Mucosa of rectum (tissue), 2 donors: ENCODE measurements at regions not wholly inside any gene's neighbourhood (a gene's known extent, or its start where the extent isn't known, plus 50 kb on each side); places are given as distances from the start of the nearest gene placed in this dataset.

Experiments
- H3K27ac ChIP-seq, 2 donors: one replicate each; pipeline ENCODE4 v1.7.0; 2013; ENCODE audit warnings: inconsistent platforms in 2 of 2, low read depth in 2 of 2, low read length in 2 of 2
- H3K27me3 ChIP-seq, 2 donors: one replicate each; pipeline ENCODE4 v1.7.0; 2013; ENCODE audit warnings: low read length in 2 of 2; ENCODE audit not compliant: control insufficient read depth in 2 of 2, insufficient read depth in 2 of 2
- H3K36me3 ChIP-seq, 2 donors: one replicate each; pipeline ENCODE4 v1.7.0; 2013; ENCODE audit warnings: low read length in 2 of 2; ENCODE audit not compliant: control insufficient read depth in 2 of 2, insufficient read depth in 2 of 2
- H3K4me1 ChIP-seq, 2 donors: one replicate each; pipeline ENCODE4 v1.7.0; 2013; ENCODE audit warnings: low read length in 2 of 2, mild to moderate bottlenecking in 1 of 2; ENCODE audit not compliant: control insufficient read depth in 2 of 2, insufficient read depth in 2 of 2
- H3K4me3 ChIP-seq, 2 donors: one replicate each; pipeline ENCODE4 v1.7.0; 2013; ENCODE audit warnings: low read length in 2 of 2
- H3K9ac ChIP-seq, 2 donors: one replicate each; pipeline ENCODE4 v1.7.0; 2013; ENCODE audit warnings: low read length in 2 of 2, low read depth in 1 of 2, mild to moderate bottlenecking in 1 of 2
- H3K9me3 ChIP-seq, 2 donors: one replicate each; pipeline ENCODE4 v1.7.0; 2013; ENCODE audit warnings: low read length in 2 of 2; ENCODE audit not compliant: control insufficient read depth in 2 of 2
- donor health status: healthy.
- donor health status: Normal muscosa, but diverticular disease.

DNA sequence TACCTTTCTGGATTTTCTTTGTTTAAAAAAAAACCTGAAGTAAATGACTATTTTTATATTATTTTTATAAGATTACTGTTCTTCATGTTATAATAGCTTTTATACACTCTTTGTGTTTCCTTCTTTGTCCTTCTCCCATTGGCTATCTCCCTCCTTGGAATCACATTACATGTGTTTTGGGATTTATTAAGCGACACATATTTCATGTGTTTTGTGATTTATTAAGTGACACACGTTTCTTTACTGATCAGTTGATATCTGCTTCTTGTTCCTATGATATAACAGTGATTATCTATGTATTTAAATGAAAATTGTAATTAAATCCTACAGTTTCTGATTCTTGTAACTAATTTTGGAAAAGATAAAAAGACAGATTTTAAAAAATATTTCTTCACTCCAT lies 817.3 kb upstream of the AGA start:
- H3K4me1 ChIP-seq: no peaks in the 10 kb centered on the region
- H3K27me3 ChIP-seq: no peaks in the 10 kb centered on the region
- H3K36me3 ChIP-seq: no peaks in the 10 kb centered on the region
- no peaks in the 10 kb centered on the region for H3K9me3 ChIP-seq
- no peak overlapping the region for H3K27ac ChIP-seq
- H3K9ac ChIP-seq: no peak overlapping the region
- H3K4me3 ChIP-seq: no peak overlapping the region

DNA sequence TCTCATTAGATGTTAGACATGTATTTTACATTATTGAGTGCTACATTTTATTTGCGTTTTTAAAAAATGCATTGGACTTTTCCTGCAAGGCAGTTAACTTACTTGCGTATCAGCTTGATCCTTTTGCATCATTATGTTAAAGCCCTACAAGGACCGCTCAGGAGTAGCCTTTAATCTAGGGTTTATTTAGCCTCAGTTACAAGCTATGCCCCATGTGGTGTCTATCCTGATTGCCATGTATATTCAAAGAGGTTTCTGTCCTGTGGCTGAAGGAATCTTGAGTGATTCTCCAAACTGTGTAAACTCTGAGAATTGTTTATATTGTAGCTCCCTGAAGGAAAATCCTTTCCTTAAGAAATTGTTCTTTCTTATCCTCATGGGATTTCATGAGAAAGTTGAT lies 821.8 kb upstream of the AGA start:
- Histone ChIP-seq H3K36me3 (no peaks in the 10 kb centered on the region), H3K4me1 (no peaks in the 10 kb centered on the region)

GRCh38 chr4:178271386-178271785 lies 829.1 kb upstream of the AGA start:
- Histone ChIP-seq H3K4me3 (no peak overlapping the region), H3K36me3 (no peaks in the 10 kb centered on the region), H3K9me3 (no peaks in the 10 kb centered on the region), H3K27me3 (no peaks in the 10 kb centered on the region), H3K4me1 (no peaks in the 10 kb centered on the region), H3K27ac (no peak overlapping the region), H3K9ac (no peak overlapping the region)

More for the DNA sequence above, 821.8 kb upstream of the AGA start:
- Histone ChIP-seq H3K9ac (no peak overlapping the region), H3K9me3 (no peaks in the 10 kb centered on the region), H3K4me3 (no peak overlapping the region), H3K27ac (no peak overlapping the region), H3K27me3 (no peaks in the 10 kb centered on the region)

DNA sequence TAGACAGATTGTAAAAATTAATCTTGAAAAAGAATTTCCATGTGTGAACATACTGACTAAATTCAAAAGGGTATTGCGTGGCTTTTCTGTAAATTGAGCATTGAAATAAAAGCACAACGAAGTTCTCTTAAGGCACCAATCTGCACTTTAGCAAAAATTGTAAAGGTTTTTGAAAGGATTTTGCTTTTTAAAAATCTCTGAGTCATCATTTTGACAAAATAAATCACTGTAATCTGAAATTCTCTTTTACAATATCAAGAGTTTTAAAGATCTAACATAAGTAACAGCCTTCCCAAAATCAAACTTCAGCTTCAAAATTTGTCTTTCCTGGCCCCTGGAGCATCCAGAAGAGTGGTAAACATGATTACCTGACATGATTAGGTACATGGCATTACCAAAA lies 830.9 kb upstream of the AGA start:
- Histone ChIP-seq H3K27ac (no peak overlapping the region), H3K27me3 (no peaks in the 10 kb centered on the region), H3K9ac (no peak overlapping the region), H3K4me1 (no peaks in the 10 kb centered on the region), H3K36me3 (no peaks in the 10 kb centered on the region), H3K9me3 (no peaks in the 10 kb centered on the region), H3K4me3 (no peak overlapping the region)

- Histone ChIP-seq H3K9ac (no peak overlapping the region), H3K4me1 (no peaks in the 10 kb centered on the region), H3K36me3 (no peaks in the 10 kb centered on the region), H3K27me3 (no peaks in the 10 kb centered on the region), H3K27ac (no peak overlapping the region), H3K4me3 (no peak overlapping the region), H3K9me3 (no peaks in the 10 kb centered on the region)
These were observed 833.6 kb upstream of the AGA start for GRCh38 chr4:178275671-178276360.

- no peak overlapping the region for H3K9ac ChIP-seq
- no peaks in the 10 kb centered on the region for H3K36me3 ChIP-seq
- H3K27ac ChIP-seq: no peak overlapping the region
- H3K9me3 ChIP-seq: no peaks in the 10 kb centered on the region
- H3K4me1 ChIP-seq: no peaks in the 10 kb centered on the region
- H3K4me3 ChIP-seq: no peak overlapping the region
- no peaks in the 10 kb centered on the region for H3K27me3 ChIP-seq
These were observed 838.1 kb upstream of the AGA start for GRCh38 chr4:178280362-178280761.

DNA sequence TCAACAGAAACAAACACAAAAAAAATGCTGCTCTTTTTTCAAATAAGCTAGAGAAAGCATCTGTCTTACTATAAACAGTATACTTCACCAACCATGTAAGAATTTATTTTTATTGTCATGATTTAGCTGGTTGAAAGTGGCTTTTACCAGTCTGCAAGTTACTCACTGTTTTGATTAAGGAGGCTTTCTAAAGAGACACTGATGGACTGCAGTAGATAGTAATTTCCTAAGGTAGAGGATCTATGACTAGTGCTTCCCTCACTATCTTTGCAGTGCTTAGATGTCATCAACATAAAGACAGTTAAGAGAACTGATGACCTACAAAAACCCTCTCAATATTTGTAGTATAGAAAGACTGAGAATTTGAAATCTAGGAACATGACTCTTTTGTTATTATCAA lies 846.2 kb upstream of the AGA start:
- no peaks in the 10 kb centered on the region for H3K4me1 ChIP-seq
- no peaks in the 10 kb centered on the region for H3K27me3 ChIP-seq
- H3K9ac ChIP-seq: no peak overlapping the region
- H3K36me3 ChIP-seq: no peaks in the 10 kb centered on the region
- H3K9me3 ChIP-seq: no peaks in the 10 kb centered on the region
- H3K27ac ChIP-seq: no peak overlapping the region
- no peak overlapping the region for H3K4me3 ChIP-seq

DNA sequence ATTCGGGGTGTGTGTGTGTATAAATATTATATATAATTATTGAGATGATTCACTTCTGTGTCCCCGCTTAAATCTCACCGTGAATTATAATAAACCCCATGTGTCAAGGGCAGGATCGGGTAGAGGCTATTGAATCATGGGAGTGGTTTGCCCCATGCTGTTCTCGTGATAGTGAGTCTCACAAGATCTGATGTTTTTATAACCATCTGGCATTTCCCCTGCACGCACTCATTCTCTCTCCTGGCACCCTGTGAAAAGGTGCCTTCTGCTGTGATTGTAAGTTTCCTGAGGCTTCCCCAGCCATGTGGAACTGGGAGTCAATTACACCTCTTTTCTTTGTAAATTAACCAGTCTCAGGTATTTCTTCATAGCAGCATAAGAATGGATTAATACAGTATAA lies 851.4 kb upstream of the AGA start:
- H3K27ac ChIP-seq: no peak overlapping the region
- H3K9me3 ChIP-seq: no peaks in the 10 kb centered on the region
- no peaks in the 10 kb centered on the region for H3K4me1 ChIP-seq
- no peaks in the 10 kb centered on the region for H3K27me3 ChIP-seq
- H3K9ac ChIP-seq: no peak overlapping the region
- H3K4me3 ChIP-seq: no peak overlapping the region
- H3K36me3 ChIP-seq: no peaks in the 10 kb centered on the region

- H3K36me3 ChIP-seq: no peaks in the 10 kb centered on the region
- H3K9me3 ChIP-seq: no peaks in the 10 kb centered on the region
- H3K9ac ChIP-seq: no peak overlapping the region
- H3K27me3 ChIP-seq: no peaks in the 10 kb centered on the region
- no peak overlapping the region for H3K27ac ChIP-seq
- H3K4me1 ChIP-seq: no peaks in the 10 kb centered on the region
- H3K4me3 ChIP-seq: no peak overlapping the region
These were observed 854.4 kb upstream of the AGA start for GRCh38 chr4:178296669-178297068.

DNA sequence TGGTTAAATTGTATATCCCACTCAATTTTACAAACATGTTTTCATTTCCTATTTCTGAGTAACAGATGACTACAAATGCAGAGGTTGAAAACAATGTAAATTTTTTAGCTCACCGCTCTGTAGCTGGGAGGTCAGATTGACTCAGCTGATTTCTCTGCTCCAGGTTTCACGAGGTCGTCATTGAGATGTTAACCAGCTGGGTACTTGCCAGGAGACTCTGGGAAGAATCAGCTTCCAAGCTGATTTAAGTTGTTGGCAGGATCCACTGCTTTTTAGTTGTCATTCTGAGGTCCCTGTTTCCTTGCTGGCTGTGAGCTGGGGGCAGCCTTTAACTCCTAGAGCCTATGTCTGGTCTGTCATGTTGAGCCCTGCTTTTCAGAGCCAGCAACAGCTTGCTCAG lies 864.3 kb upstream of the AGA start:
- Histone ChIP-seq H3K36me3 (no peaks in the 10 kb centered on the region), H3K9me3 (no peaks in the 10 kb centered on the region), H3K4me3 (no peak overlapping the region), H3K27ac (no peak overlapping the region), H3K4me1 (no peaks in the 10 kb centered on the region), H3K9ac (no peak overlapping the region), H3K27me3 (no peaks in the 10 kb centered on the region)

DNA sequence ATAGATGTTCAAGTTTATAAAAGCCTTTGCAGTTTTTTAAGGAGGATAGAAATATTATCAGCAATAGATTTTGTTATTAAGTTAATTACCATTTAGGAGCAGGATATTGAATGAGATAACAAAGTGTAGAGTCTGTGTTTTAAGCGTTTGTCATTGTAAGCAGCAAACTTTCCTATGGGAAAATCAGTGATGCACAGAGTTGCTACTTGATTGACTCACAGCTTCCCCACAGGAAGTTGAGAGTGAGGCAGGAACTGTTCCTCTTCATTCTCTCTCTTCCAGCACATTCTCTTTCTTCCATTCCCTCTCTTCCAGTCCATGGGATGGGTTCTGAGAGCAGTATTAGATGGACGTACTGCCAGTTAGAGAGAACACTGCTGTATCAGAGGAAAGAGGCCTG lies 867.7 kb upstream of the AGA start:
- no peak overlapping the region for H3K27ac ChIP-seq
- no peaks in the 10 kb centered on the region for H3K9me3 ChIP-seq
- no peaks in the 10 kb centered on the region for H3K27me3 ChIP-seq
- no peaks in the 10 kb centered on the region for H3K36me3 ChIP-seq
- peaks cover 0 to 3% of the 10 kb centered on the region in 2 donors for H3K4me1 ChIP-seq
- H3K9ac ChIP-seq: no peak overlapping the region
- no peak overlapping the region for H3K4me3 ChIP-seq
